Neuronal stem cell (in vitro differentiated cells): ENCODE measurements at regions not wholly inside any gene's neighbourhood (a gene's known extent, or its start where the extent isn't known, plus 50 kb on each side); places are given as distances from the start of the nearest gene placed in this dataset.

ENCODE experiments used
- DNase-seq: peaks from one replicate; pipeline ENCODE4 v3.0.0-alpha.2; 2013; ENCODE audit warnings: low spot score
- H2AFZ ChIP-seq: one replicate; pipeline ENCODE4 v1.6.1; 2013; ENCODE audit warnings: mild to moderate bottlenecking, low read length, inconsistent platforms
- H2AK5ac ChIP-seq: 2 replicates; pipeline ENCODE4 v1.6.1; 2013; ENCODE audit warnings: low read depth, mild to moderate bottlenecking, inconsistent platforms, low read length, moderate library complexity, mixed read lengths
- H2BK120ac ChIP-seq: 2 replicates; pipeline ENCODE4 v1.6.1; 2013; ENCODE audit warnings: low read depth, mild to moderate bottlenecking, inconsistent platforms, low read length, moderate library complexity, mixed read lengths
- H2BK12ac ChIP-seq: one replicate; pipeline ENCODE4 v1.6.1; 2013; ENCODE audit warnings: low read length, inconsistent platforms
- H2BK15ac ChIP-seq: 2 replicates; pipeline ENCODE4 v1.6.1; 2013; ENCODE audit warnings: mild to moderate bottlenecking, low read length, inconsistent platforms, mixed read lengths
- H2BK5ac ChIP-seq: one replicate; pipeline ENCODE4 v1.6.1; 2013; ENCODE audit warnings: inconsistent platforms, mild to moderate bottlenecking, low read length, moderate library complexity
- H3K14ac ChIP-seq: one replicate; pipeline ENCODE4 v1.6.1; 2013; ENCODE audit warnings: low read length, inconsistent platforms
- H3K18ac ChIP-seq: 2 replicates; pipeline ENCODE4 v1.6.1; 2013; ENCODE audit warnings: low read length, inconsistent platforms
- H3K23ac ChIP-seq: 2 replicates; pipeline ENCODE4 v1.6.1; 2013; ENCODE audit warnings: low read depth, mild to moderate bottlenecking, mixed read lengths, low read length, inconsistent platforms; ENCODE audit not compliant: poor library complexity
- H3K27ac ChIP-seq: replicated peaks from 3 replicates; pipeline ENCODE4 v1.5.1; 2013; ENCODE audit warnings: low read length, inconsistent platforms
- H3K27me3 ChIP-seq, 3 experiments: 2 replicates each; pipeline ENCODE4 v1.6.1; 2013; ENCODE audit warnings: low read length in 3 of 3, mild to moderate bottlenecking in 2 of 3, inconsistent platforms in 1 of 3, low read depth in 1 of 3, mixed read lengths in 1 of 3, moderate library complexity in 1 of 3; ENCODE audit not compliant: control insufficient read depth in 3 of 3, insufficient read depth in 3 of 3
- H3K36me3 ChIP-seq, 2 donors: replicated peaks in 1 of 2; 2 replicates each; pipeline ENCODE4 v1.6.1; 2013; ENCODE audit warnings: low read length in 2 of 2; ENCODE audit not compliant: control insufficient read depth in 2 of 2, insufficient read depth in 2 of 2
- H3K4ac ChIP-seq: 2 replicates; pipeline ENCODE4 v1.6.1; 2013; ENCODE audit warnings: inconsistent platforms, mild to moderate bottlenecking, low read length, moderate library complexity
- H3K4me1 ChIP-seq, 2 donors: 1 replicate in 1 of 2; 2 replicates in 1 of 2; pipeline ENCODE4 v1.6.1; 2013; ENCODE audit warnings: low read length in 2 of 2, low read depth in 1 of 2; ENCODE audit not compliant: control insufficient read depth in 2 of 2, insufficient read depth in 1 of 2
- H3K4me2 ChIP-seq: one replicate; pipeline ENCODE4 v1.6.1; 2013; ENCODE audit warnings: mild to moderate bottlenecking, low read length, inconsistent platforms; ENCODE audit not compliant: insufficient read depth, poor library complexity, severe bottlenecking
- H3K4me3 ChIP-seq, 2 donors: 2 replicates each; pipeline ENCODE4 v1.5.1; 2013; ENCODE audit warnings: low read length in 2 of 2, mild to moderate bottlenecking in 2 of 2, inconsistent platforms in 1 of 2, moderate library complexity in 1 of 2
- H3K79me1 ChIP-seq: one replicate; pipeline ENCODE4 v1.6.1; 2013; ENCODE audit warnings: low read depth, mild to moderate bottlenecking, inconsistent platforms, low read length, moderate library complexity
- H3K9ac ChIP-seq: one replicate; pipeline ENCODE4 v1.6.1; 2013; ENCODE audit warnings: mild to moderate bottlenecking, low read depth, low read length, inconsistent platforms; ENCODE audit not compliant: poor library complexity
- H3K9me3 ChIP-seq, 2 donors: replicated peaks in 1 of 2; 2 replicates each; pipeline versions ENCODE3 to v1.6.1; 2013; ENCODE audit warnings: low read length in 2 of 2, mild to moderate bottlenecking in 2 of 2, inconsistent platforms in 1 of 2, low read depth in 1 of 2, mixed read lengths in 1 of 2, moderate library complexity in 1 of 2; ENCODE audit not compliant: control insufficient read depth in 2 of 2, insufficient read depth in 1 of 2
- H4K8ac ChIP-seq: one replicate; pipeline ENCODE4 v1.6.1; 2013; ENCODE audit warnings: low read depth, mild to moderate bottlenecking, inconsistent platforms, low read length, moderate library complexity
- H4K91ac ChIP-seq: one replicate; pipeline ENCODE4 v1.6.1; 2013; ENCODE audit warnings: low read length, low read depth, mild to moderate bottlenecking, inconsistent platforms; ENCODE audit not compliant: poor library complexity
- WGBS, 2 donors: extraction: QIAGEN DNeasy Blood & Tissue Kit; methylation state at CpG; one replicate each; pipeline ENCODE4 v1.1.7; 2013; ENCODE audit warnings: missing lambda C conversion rate in 2 of 2, mixed read lengths in 1 of 2; ENCODE audit not compliant: insufficient read length in 2 of 2, insufficient replicate concordance in 1 of 2; ENCODE audit errors: extremely low coverage in 2 of 2; 5-methylcytosine and 5-hydroxymethylcytosine counted together

GRCh38 chr2:192277494-192278109 is 82.9 kb upstream of the TMEFF2 start:
- no peaks in the 10 kb centered on the region for H3K27me3 ChIP-seq

GRCh38 chr2:192275632-192276031 is 80.9 kb upstream of the TMEFF2 start:
- WGBS, 2 donors = no CpG with 5 or more reads among the region's 3 CpGs
- no peaks in the 10 kb centered on the region for H3K9me3 ChIP-seq
- no peak overlapping the region for H3K4me3 ChIP-seq
- H3K18ac ChIP-seq = no peak overlapping the region
- H3K27me3 ChIP-seq = no peaks in the 10 kb centered on the region
- no peak overlapping the region for H3K4me2 ChIP-seq
- H2AFZ ChIP-seq = no peak overlapping the region
- H3K27ac ChIP-seq = no peak overlapping the region
- no peak overlapping the region for H4K8ac ChIP-seq
- no peak for DNase-seq
- H3K9ac ChIP-seq = no peak overlapping the region
- no peak overlapping the region for H2BK15ac ChIP-seq
- H3K4ac ChIP-seq = no peak overlapping the region
- H2BK12ac ChIP-seq = no peak overlapping the region
- no peaks in the 10 kb centered on the region for H3K79me1 ChIP-seq
- H3K23ac ChIP-seq = no peak overlapping the region
- H2AK5ac ChIP-seq = no peak overlapping the region
- H2BK120ac ChIP-seq = no peak overlapping the region
- no peak overlapping the region for H3K14ac ChIP-seq
- no peaks in the 10 kb centered on the region for H3K4me1 ChIP-seq
- no peak overlapping the region for H2BK5ac ChIP-seq
- H4K91ac ChIP-seq = no peak overlapping the region
- no peaks in the 10 kb centered on the region for H3K36me3 ChIP-seq

More at GRCh38 chr2:192277494-192278109, 82.9 kb upstream of the TMEFF2 start:
- no peak overlapping the region for H3K27ac ChIP-seq
- H3K4me2 ChIP-seq = no peak overlapping the region
- no peak overlapping the region for H3K4me3 ChIP-seq
- no peaks in the 10 kb centered on the region for H3K79me1 ChIP-seq
- H2BK12ac ChIP-seq = no peak overlapping the region
- no peak overlapping the region for H2BK15ac ChIP-seq
- no peak overlapping the region for H2BK120ac ChIP-seq
- no peak overlapping the region for H2AFZ ChIP-seq
- no peak for DNase-seq
- H4K91ac ChIP-seq = no peak overlapping the region
- no CpG with 5 or more reads among the region's 3 CpGs for WGBS, 2 donors
- no peak overlapping the region for H3K18ac ChIP-seq
- no peak overlapping the region for H3K9ac ChIP-seq
- no peaks in the 10 kb centered on the region for H3K9me3 ChIP-seq
- H2AK5ac ChIP-seq = no peak overlapping the region
- no peaks in the 10 kb centered on the region for H3K4me1 ChIP-seq
- H3K14ac ChIP-seq = no peak overlapping the region
- H3K4ac ChIP-seq = no peak overlapping the region
- no peak overlapping the region for H3K23ac ChIP-seq
- H3K36me3 ChIP-seq = no peaks in the 10 kb centered on the region
- H4K8ac ChIP-seq = no peak overlapping the region
- H2BK5ac ChIP-seq = no peak overlapping the region

GRCh38 chr2:192267484-192267883 is 72.8 kb upstream of the TMEFF2 start:
- H3K36me3 ChIP-seq = no peaks in the 10 kb centered on the region
- H3K4me2 ChIP-seq = no peak overlapping the region
- H3K14ac ChIP-seq = no peak overlapping the region
- H3K9ac ChIP-seq = no peak overlapping the region
- no peaks in the 10 kb centered on the region for H3K79me1 ChIP-seq
- H2BK5ac ChIP-seq = no peak overlapping the region
- H2AFZ ChIP-seq = no peak overlapping the region
- H2BK120ac ChIP-seq = no peak overlapping the region
- no peak overlapping the region for H2AK5ac ChIP-seq
- H3K4me1 ChIP-seq = no peaks in the 10 kb centered on the region
- DNase-seq = no peak
- no peaks in the 10 kb centered on the region for H3K27me3 ChIP-seq
- H3K4ac ChIP-seq = no peak overlapping the region
- no peak overlapping the region for H4K91ac ChIP-seq
- no peak overlapping the region for H3K23ac ChIP-seq
- no peak overlapping the region for H3K18ac ChIP-seq
- no peaks in the 10 kb centered on the region for H3K9me3 ChIP-seq
- no peak overlapping the region for H2BK12ac ChIP-seq
- no peak overlapping the region for H3K4me3 ChIP-seq
- H4K8ac ChIP-seq = no peak overlapping the region
- H2BK15ac ChIP-seq = no peak overlapping the region
- H3K27ac ChIP-seq = no peak overlapping the region

GRCh38 chr2:192265751-192266150 is 71.0 kb upstream of the TMEFF2 start:
- H2AFZ ChIP-seq = no peak overlapping the region
- no peak overlapping the region for H3K23ac ChIP-seq
- no peak overlapping the region for H3K9ac ChIP-seq
- no peak overlapping the region for H2BK12ac ChIP-seq
- no peaks in the 10 kb centered on the region for H3K9me3 ChIP-seq
- no peaks in the 10 kb centered on the region for H3K4me1 ChIP-seq
- no peaks in the 10 kb centered on the region for H3K27me3 ChIP-seq
- H3K79me1 ChIP-seq = no peaks in the 10 kb centered on the region
- no peak overlapping the region for H3K18ac ChIP-seq
- no peak overlapping the region for H2BK5ac ChIP-seq
- no peak overlapping the region for H4K91ac ChIP-seq
- H3K4me3 ChIP-seq = no peak overlapping the region
- no peaks in the 10 kb centered on the region for H3K36me3 ChIP-seq
- no peak for DNase-seq
- H2AK5ac ChIP-seq = no peak overlapping the region
- no peak overlapping the region for H3K14ac ChIP-seq
- no peak overlapping the region for H3K4me2 ChIP-seq
- no peak overlapping the region for H4K8ac ChIP-seq
- no peak overlapping the region for H2BK120ac ChIP-seq
- H3K27ac ChIP-seq = no peak overlapping the region
- H2BK15ac ChIP-seq = no peak overlapping the region
- H3K4ac ChIP-seq = no peak overlapping the region
- WGBS, 2 donors = no CpG with 5 or more reads among the region's 2 CpGs
